Retinal pigment epithelial cell (primary cell): ENCODE measurements at regions not wholly inside any gene's neighbourhood (a gene's known extent, or its start where the extent isn't known, plus 50 kb on each side); places are given as distances from the start of the nearest gene placed in this dataset.

Experiments
- DNase-seq: peaks from one replicate; pipeline ENCODE4 v3.0.0-alpha.2; 2010; ENCODE audit warnings: low read depth
- H3K4me3 ChIP-seq: 2 replicates; pipeline ENCODE4 v1.5.1; 2011; ENCODE audit warnings: mild to moderate bottlenecking, low read length, control low read depth, moderate library complexity
- TF ChIP-seq, protein P1 (sequence below): conservative IDR thresholded peaks from 2 replicates; pipeline ENCODE4 v1.5.1; 2011; ENCODE audit warnings: low read depth, low read length, control low read depth, inconsistent platforms

DNA sequence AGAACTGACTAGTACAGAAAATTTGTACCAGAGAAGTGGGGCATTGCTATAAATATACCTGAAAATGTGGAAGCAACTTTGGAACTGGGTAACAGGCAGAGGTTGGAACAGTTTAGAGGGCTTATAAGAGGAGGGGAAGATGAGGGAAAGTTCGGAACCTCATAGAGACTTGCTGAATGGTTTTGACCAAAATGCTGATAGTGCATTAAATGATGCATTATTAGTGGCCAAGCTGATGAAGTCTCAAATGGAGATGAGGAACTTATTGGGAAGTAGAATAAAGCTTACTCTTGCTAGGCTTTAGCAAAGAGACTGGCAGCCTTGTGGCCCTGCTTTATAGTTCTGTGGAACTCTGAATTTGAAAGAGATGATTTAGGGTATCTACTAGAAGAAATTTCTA, 189.8 kb downstream of the FGF10 start:
- TF ChIP-seq, protein P1, sequence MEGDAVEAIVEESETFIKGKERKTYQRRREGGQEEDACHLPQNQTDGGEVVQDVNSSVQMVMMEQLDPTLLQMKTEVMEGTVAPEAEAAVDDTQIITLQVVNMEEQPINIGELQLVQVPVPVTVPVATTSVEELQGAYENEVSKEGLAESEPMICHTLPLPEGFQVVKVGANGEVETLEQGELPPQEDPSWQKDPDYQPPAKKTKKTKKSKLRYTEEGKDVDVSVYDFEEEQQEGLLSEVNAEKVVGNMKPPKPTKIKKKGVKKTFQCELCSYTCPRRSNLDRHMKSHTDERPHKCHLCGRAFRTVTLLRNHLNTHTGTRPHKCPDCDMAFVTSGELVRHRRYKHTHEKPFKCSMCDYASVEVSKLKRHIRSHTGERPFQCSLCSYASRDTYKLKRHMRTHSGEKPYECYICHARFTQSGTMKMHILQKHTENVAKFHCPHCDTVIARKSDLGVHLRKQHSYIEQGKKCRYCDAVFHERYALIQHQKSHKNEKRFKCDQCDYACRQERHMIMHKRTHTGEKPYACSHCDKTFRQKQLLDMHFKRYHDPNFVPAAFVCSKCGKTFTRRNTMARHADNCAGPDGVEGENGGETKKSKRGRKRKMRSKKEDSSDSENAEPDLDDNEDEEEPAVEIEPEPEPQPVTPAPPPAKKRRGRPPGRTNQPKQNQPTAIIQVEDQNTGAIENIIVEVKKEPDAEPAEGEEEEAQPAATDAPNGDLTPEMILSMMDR, result no peak
- DNase-seq, result no peak
- no peak overlapping the region for H3K4me3 ChIP-seq

DNA sequence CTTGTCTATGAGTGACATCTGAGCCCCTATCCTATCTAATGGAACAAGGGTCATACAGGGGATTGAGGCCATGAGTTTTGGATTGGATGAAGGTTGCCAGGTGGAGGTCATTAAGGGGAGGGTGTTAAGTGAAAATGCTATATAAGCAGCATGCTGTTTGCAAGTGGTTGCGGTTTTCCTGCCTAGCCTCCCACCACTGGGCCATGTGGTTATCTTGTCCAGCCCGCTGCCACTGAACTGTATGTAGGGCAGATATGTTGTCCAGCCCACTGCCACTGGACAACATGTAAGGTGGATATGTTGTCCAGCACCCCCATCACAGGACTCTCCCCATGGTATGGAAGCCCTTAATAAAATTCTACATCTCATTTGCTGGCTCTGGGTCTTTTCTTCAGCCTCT, 200.0 kb downstream of the FGF10 start:
- H3K4me3 ChIP-seq, result no peak overlapping the region
- TF ChIP-seq, protein P1, result no peak
- DNase-seq, result no peak

DNA sequence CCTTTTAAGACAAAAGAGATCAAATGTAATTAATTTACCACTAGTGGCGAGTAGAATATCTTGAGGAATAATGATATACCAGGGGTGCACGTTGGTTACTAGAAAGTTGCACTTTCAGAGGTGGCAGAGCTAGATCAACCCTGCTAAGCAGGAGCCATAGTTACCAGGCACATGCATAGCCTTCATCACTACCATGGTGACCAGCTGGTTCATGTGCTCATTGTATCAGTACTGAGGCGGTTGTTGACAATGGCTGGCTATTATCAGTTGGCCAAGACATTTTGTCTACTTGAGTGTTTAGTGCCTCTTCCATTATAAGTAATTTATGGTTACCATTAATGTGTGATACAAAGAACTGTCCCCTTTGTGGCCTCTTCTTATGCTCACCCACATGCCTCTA, 201.2 kb downstream of the FGF10 start:
- H3K4me3 ChIP-seq, result no peak overlapping the region
- no peak for DNase-seq
- TF ChIP-seq, protein P1, result no peak

DNA sequence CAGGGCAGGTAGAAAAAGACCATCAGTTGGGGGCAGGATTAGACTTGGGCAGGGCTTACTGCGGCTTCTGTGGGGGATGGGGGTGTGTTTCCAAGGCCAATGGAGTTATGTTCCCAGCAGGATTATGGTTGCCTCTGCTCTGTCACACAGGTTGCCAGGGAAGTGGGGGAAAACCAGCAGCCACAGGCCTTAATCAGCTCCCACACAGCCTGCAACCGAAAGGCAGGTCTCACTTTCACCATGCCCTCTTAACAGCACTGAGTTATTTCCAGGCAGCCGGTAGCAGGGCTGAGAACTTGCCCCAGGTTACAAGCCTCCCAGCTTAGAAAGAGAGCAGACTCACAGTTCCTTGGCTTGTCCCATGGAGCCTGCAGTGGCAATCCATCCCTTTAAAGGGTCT, 205.5 kb downstream of the FGF10 start:
- H3K4me3 ChIP-seq, result no peak overlapping the region
- DNase-seq, result no peak
- TF ChIP-seq, protein P1, result no peak

DNA sequence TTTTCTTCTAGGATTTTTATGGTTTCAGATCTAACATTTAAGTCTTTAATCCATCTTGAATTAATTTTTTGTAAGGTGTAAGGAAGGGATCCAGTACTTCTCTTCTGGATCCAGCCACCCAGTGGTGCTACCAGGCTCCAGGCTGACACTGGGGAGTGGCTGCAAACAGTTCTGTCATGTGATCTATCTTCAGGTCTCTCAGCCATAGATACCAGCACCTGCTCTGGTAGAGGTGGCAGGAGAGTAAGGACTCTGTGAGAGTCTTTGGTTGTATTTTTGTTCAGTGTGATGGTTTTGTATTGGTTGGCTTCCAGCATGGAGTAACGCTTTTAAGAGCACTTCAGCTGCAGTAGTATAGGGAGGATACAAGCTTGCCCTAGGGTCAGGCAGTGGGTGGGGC, 205.9 kb downstream of the FGF10 start:
- no peak for DNase-seq
- H3K4me3 ChIP-seq, result no peak overlapping the region
- TF ChIP-seq, protein P1, result no peak

DNA sequence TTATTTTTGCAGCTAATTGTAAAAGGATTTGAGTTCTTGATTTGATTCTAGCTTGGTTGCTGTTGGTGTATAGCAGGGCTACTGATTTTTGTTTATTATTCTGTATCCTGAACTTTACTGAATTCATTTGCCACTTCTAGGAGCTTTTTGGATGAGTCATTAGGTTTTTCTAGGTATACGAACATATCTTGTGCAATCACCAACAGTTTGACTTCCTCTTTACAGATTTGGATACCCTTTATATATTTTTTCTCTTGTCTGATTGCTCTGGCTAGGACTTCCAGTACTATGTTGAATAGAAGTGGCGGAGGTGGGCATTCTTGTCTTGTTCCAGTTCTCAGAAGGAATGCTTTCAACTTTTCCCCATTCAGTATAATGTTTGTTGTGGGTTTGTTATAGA, 210.8 kb downstream of the FGF10 start:
- TF ChIP-seq, protein P1, result no peak
- DNase-seq, result no peak
- no peak overlapping the region for H3K4me3 ChIP-seq

DNA sequence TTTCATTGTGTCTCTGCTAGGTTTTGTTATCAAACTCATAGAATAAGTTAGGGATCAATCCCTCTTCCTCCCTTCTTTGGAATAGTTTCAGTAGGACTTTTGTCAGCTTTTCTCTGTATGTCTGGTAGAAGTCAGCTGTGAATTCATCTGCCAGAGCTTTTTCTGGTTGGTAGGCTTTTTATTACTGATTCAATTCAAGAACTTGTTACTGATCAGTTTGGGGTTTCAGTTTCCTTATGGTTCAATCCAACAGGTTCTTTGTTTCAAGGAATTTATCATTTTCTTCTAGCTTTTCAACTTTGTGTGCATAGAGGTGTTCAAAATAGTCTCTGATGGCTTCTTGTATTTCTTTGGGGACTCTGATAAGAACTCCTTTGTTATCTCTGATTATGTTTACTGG, 221.7 kb downstream of the FGF10 start:
- H3K4me3 ChIP-seq, result no peak overlapping the region
- TF ChIP-seq, protein P1, result no peak
- DNase-seq, result no peak
